22Rv1 (cell line): ENCODE measurements at regions not wholly inside any gene's neighbourhood (a gene's known extent, or its start where the extent isn't known, plus 50 kb on each side); places are given as distances from the start of the nearest gene placed in this dataset.
"Not testable (repeated sequence)": the region's sequence is repeated elsewhere in the genome, so short reads cannot be mapped to it uniquely, and the experiment has no call there.

Source experiments
- CTCF ChIP-seq: fragments of 450-650 bp; IDR thresholded peaks from 2 replicates; pipeline ENCODE4 v1.5.1; 2017; ENCODE audit warnings: mild to moderate bottlenecking
- ZFX ChIP-seq: fragments of 450-650 bp; IDR thresholded peaks from 2 replicates; pipeline ENCODE4 v1.6.1; 2017; ENCODE audit warnings: antibody characterized with exemption, borderline replicate concordance

GRCh38 chr20:47957989-47958801 lies 172.9 kb upstream of the SULF2 start:
- not testable (repeated sequence) for TF ChIP-seq CTCF, ZFX
